HEK293 (cell line): ENCODE measurements at regions not wholly inside any gene's neighbourhood (a gene's known extent, or its start where the extent isn't known, plus 50 kb on each side); places are given as distances from the start of the nearest gene placed in this dataset.

Experiments
- CTCF ChIA-PET: fragments of 350-600 bp; formaldehyde crosslinking; extraction: SDS; loops from one replicate; lab custom pipeline; 2021; ENCODE audit warnings: antibody characterized with exemption; lab: Yijun Ruan, JAX
- POLR2A ChIA-PET: fragments of 300-600 bp; formaldehyde crosslinking; extraction: SDS; loops from one replicate; lab custom pipeline; 2020; ENCODE audit warnings: antibody characterized with exemption, inconsistent platforms; lab: Yijun Ruan, JAX
- H3K27ac ChIP-seq: fragments of 200-500 bp; sonication (Bioruptor generic); 2 replicates; pipeline ENCODE4 v1.5.1; 2014; ENCODE audit warnings: low read depth, low read length, control low read depth, inconsistent platforms; ENCODE audit errors: extremely low read depth
- H3K36me3 ChIP-seq, 2 experiments: fragments of 200-500 bp in 1 of 2; sonication (Bioruptor generic) in 1 of 2; 1 replicate in 1 of 2; 2 replicates in 1 of 2; pipeline ENCODE4 v1.5.1; 2014 to 2017; ENCODE audit warnings: inconsistent platforms in 2 of 2, low read length in 2 of 2; ENCODE audit not compliant: control insufficient read depth in 2 of 2, insufficient read depth in 1 of 2
- H3K4me1 ChIP-seq: fragments of 200-500 bp; sonication (Bioruptor generic); 2 replicates; pipeline ENCODE4 v1.5.1; 2014; ENCODE audit warnings: mild to moderate bottlenecking, low read length, inconsistent platforms; ENCODE audit not compliant: control insufficient read depth, insufficient read depth
- H3K4me3 ChIP-seq: 2 replicates; pipeline ENCODE4 v1.5.1; 2011; ENCODE audit warnings: low read depth, mild to moderate bottlenecking, control low read depth, low read length, moderate library complexity
- H3K9me3 ChIP-seq: fragments of 200-500 bp; sonication (Bioruptor generic); 2 replicates; pipeline ENCODE4 v1.5.1; 2014; ENCODE audit warnings: low read depth, low read length, inconsistent platforms; ENCODE audit not compliant: control insufficient read depth, insufficient read depth
- GLI2 ChIP-seq: fragments of 450-650 bp; formaldehyde crosslinking; IDR thresholded peaks from 2 replicates; pipeline ENCODE4; 2017; ENCODE audit warnings: missing biosample characterization, missing genetic modification characterization, low read depth, borderline replicate concordance
- HOXD13 ChIP-seq: sonication (generic); formaldehyde crosslinking; IDR thresholded peaks from 2 replicates; pipeline ENCODE4 v1.8.0; 2022; ENCODE audit warnings: missing genetic modification reagents, borderline replicate concordance
- MYNN ChIP-seq: fragments of 450-650 bp; formaldehyde crosslinking; IDR thresholded peaks from 2 replicates; pipeline ENCODE4 v1.5.1; 2016; ENCODE audit warnings: missing biosample characterization, missing genetic modification characterization, borderline replicate concordance
- RBAK ChIP-seq: fragments of 450-650 bp; formaldehyde crosslinking; IDR thresholded peaks from 2 replicates; pipeline ENCODE4 v1.5.1; 2016; ENCODE audit warnings: missing biosample characterization, missing genetic modification characterization
- SCRT1 ChIP-seq: fragments of 450-650 bp; formaldehyde crosslinking; IDR thresholded peaks from 2 replicates; pipeline ENCODE4 v1.5.1; 2016; ENCODE audit warnings: missing biosample characterization, missing genetic modification characterization, borderline replicate concordance
- ZEB2 ChIP-seq: fragments of 450-650 bp; formaldehyde crosslinking; IDR thresholded peaks from 2 replicates; pipeline ENCODE4 v1.5.1; 2016; ENCODE audit warnings: missing biosample characterization, missing genetic modification characterization
- ZIC2 ChIP-seq: fragments of 450-650 bp; formaldehyde crosslinking; IDR thresholded peaks from 2 replicates; pipeline ENCODE4 v1.5.1; 2016; ENCODE audit warnings: missing biosample characterization, missing genetic modification characterization
- ZNF10 ChIP-seq: fragments of 450-650 bp; formaldehyde crosslinking; IDR thresholded peaks from 2 replicates; pipeline ENCODE4 v1.5.1; 2017; ENCODE audit warnings: missing biosample characterization, missing genetic modification characterization
- ZNF132 ChIP-seq: fragments of 450-650 bp; formaldehyde crosslinking; IDR thresholded peaks from 2 replicates; pipeline ENCODE4 v1.5.1; 2017; ENCODE audit warnings: missing biosample characterization, missing genetic modification characterization, borderline replicate concordance
- ZNF138 ChIP-seq: fragments of 450-650 bp; formaldehyde crosslinking; IDR thresholded peaks from 2 replicates; pipeline ENCODE4 v1.5.1; 2016; ENCODE audit warnings: missing biosample characterization, missing genetic modification characterization, borderline replicate concordance
- ZNF239 ChIP-seq: fragments of 450-650 bp; formaldehyde crosslinking; IDR thresholded peaks from 2 replicates; pipeline ENCODE4 v1.5.1; 2016; ENCODE audit warnings: missing biosample characterization, missing genetic modification characterization
- ZNF24 ChIP-seq: fragments of 450-650 bp; formaldehyde crosslinking; IDR thresholded peaks from 2 replicates; pipeline ENCODE4 v1.5.1; 2016; ENCODE audit warnings: missing biosample characterization, missing genetic modification characterization
- ZNF311 ChIP-seq: fragments of 450-650 bp; formaldehyde crosslinking; IDR thresholded peaks from 2 replicates; pipeline ENCODE4 v1.5.1; 2017; ENCODE audit warnings: missing biosample characterization, missing genetic modification characterization, borderline replicate concordance
- ZNF37A ChIP-seq: fragments of 450-650 bp; IDR thresholded peaks from 2 replicates; pipeline ENCODE4 v1.5.1; 2018; ENCODE audit warnings: missing biosample characterization, missing genetic modification characterization
- ZNF394 ChIP-seq: fragments of 450-650 bp; formaldehyde crosslinking; IDR thresholded peaks from 2 replicates; pipeline ENCODE4 v1.5.1; 2016; ENCODE audit warnings: missing biosample characterization, missing genetic modification characterization, mild to moderate bottlenecking, moderate library complexity, borderline replicate concordance
- ZNF426 ChIP-seq: fragments of 450-650 bp; formaldehyde crosslinking; IDR thresholded peaks from 2 replicates; pipeline ENCODE4 v1.5.1; 2017; ENCODE audit warnings: missing biosample characterization, missing genetic modification characterization, mild to moderate bottlenecking, inconsistent platforms, moderate library complexity
- ZNF473 ChIP-seq: fragments of 450-650 bp; formaldehyde crosslinking; IDR thresholded peaks from 2 replicates; pipeline ENCODE4 v1.5.1; 2017; ENCODE audit warnings: missing biosample characterization, missing genetic modification characterization
- ZNF529 ChIP-seq: fragments of 450-650 bp; formaldehyde crosslinking; IDR thresholded peaks from 2 replicates; pipeline ENCODE4 v1.5.1; 2017; ENCODE audit warnings: missing genetic modification characterization, missing biosample characterization; ENCODE audit not compliant: insufficient replicate concordance
- ZNF660 ChIP-seq: fragments of 450-650 bp; IDR thresholded peaks from 2 replicates; pipeline ENCODE4 v1.5.1; 2018; ENCODE audit warnings: missing biosample characterization, mild to moderate bottlenecking, missing genetic modification characterization
- ZNF701 ChIP-seq: fragments of 450-650 bp; formaldehyde crosslinking; IDR thresholded peaks from 2 replicates; pipeline ENCODE4 v1.5.1; 2016; ENCODE audit warnings: missing biosample characterization, missing genetic modification characterization
- TF ChIP-seq, protein P1 (sequence below): fragments of 450-650 bp; formaldehyde crosslinking; IDR thresholded peaks from 2 replicates; pipeline ENCODE4 v1.5.1; 2017; ENCODE audit warnings: missing biosample characterization, missing genetic modification characterization
- TF ChIP-seq, protein P2 (sequence below): fragments of 450-650 bp; formaldehyde crosslinking; IDR thresholded peaks from 2 replicates; pipeline ENCODE4 v1.5.1; 2016; ENCODE audit warnings: missing biosample characterization, missing genetic modification characterization
- TF ChIP-seq, protein P3 (sequence below): fragments of 450-650 bp; formaldehyde crosslinking; IDR thresholded peaks from 2 replicates; pipeline ENCODE4 v1.5.1; 2016; ENCODE audit warnings: missing biosample characterization, missing genetic modification characterization, low read depth
- TF ChIP-seq, protein P4 (sequence below): fragments of 450-650 bp; formaldehyde crosslinking; IDR thresholded peaks from 2 replicates; pipeline ENCODE4 v1.5.1; 2016; ENCODE audit warnings: missing biosample characterization, missing genetic modification characterization

DNA sequence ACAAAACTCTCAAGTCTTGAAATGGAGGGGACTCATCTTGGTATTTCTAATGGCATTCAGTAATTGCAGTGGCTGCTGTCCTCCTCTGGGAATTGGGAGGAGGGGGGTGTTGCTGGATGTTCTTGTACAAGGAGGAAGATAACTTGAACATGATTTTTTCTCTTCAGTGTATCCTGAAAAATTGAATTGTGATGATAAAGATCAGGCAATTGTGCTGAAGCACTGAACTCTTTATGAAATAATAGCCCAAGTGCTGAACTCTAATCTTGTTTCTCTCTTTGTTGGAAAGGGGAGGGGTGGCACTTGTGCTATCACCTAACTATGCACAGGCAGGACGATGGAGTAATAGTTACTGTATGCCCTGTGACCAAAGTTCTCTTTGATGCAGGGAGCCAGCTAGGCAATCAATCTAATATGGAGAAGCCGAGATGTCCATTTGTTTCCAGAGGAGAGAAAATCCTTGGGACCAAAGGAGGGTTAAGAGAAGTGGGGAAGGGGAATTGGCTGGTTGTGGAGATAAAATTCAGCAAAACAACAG lies 68.1 kb upstream of the ATP2C1 start (continued):
- TF ChIP-seq, protein P1, sequence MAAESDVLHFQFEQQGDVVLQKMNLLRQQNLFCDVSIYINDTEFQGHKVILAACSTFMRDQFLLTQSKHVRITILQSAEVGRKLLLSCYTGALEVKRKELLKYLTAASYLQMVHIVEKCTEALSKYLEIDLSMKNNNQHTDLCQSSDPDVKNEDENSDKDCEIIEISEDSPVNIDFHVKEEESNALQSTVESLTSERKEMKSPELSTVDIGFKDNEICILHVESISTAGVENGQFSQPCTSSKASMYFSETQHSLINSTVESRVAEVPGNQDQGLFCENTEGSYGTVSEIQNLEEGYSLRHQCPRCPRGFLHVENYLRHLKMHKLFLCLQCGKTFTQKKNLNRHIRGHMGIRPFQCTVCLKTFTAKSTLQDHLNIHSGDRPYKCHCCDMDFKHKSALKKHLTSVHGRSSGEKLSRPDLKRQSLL: no peak
- TF ChIP-seq ZIC2 (tag by site-specific recombination) (no peak), GLI2 (tag by site-specific recombination) (no peak), ZNF37A (tag by site-specific recombination) (no peak), ZNF660 (no peak), ZNF10 (no peak), RBAK (tag by site-specific recombination) (no peak), ZNF394 (tag by site-specific recombination) (no peak)
- TF ChIP-seq, protein P2, sequence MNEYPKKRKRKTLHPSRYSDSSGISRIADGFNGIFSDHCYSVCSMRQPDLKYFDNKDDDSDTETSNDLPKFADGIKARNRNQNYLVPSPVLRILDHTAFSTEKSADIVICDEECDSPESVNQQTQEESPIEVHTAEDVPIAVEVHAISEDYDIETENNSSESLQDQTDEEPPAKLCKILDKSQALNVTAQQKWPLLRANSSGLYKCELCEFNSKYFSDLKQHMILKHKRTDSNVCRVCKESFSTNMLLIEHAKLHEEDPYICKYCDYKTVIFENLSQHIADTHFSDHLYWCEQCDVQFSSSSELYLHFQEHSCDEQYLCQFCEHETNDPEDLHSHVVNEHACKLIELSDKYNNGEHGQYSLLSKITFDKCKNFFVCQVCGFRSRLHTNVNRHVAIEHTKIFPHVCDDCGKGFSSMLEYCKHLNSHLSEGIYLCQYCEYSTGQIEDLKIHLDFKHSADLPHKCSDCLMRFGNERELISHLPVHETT (tag by site-specific recombination): no peak

DNA sequence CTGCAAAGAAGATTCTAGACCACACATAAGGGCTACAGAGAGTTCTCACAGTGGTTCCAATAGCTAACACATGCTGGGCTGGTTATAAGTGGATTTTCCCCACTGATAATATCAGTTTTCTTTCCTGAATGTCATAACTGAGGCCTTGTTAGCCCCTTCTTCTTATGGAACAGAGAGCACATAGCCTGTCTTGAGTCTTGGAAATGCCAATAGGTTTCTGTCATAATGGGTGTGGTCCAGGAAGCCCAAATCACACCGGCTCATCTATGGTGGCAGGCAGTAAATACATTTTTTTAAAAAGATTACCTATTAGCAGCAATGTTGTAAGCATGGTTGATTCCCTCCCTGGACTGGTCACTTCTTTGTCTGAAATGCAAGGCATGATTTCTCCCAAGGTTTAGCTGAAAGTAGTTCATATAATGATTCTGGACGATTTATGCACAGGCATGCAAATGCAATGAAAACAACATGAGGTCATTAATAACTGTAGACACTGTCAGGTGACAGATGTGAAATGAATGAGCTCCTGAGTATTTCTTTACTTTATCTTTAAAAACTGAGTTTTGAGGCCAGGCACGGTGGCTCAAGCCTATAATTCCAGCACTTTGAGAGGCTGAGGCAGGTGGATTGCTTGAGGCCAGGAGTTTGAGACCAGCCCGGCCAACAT lies 67.2 kb upstream of the ATP2C1 start:
- POLR2A ChIA-PET: interaction anchor here (0.6 kb wide), 1 partner anchor 89 kb away, joined by 3 read pairs; no protein-coding TSS in a partner anchor
- H3K36me3 ChIP-seq: no peaks in the 10 kb centered on the region
- CTCF ChIA-PET: interaction anchor here (1.2 kb wide), 1 partner anchor 67 kb away, joined by 4 read pairs; the partner anchor contains the start of gene ATP2C1
- no peak overlapping the region for H3K4me3 ChIP-seq
- TF ChIP-seq MYNN (tag by site-specific recombination) (no peak), ZIC2 (tag by site-specific recombination) (no peak)
- TF ChIP-seq, protein P3, sequence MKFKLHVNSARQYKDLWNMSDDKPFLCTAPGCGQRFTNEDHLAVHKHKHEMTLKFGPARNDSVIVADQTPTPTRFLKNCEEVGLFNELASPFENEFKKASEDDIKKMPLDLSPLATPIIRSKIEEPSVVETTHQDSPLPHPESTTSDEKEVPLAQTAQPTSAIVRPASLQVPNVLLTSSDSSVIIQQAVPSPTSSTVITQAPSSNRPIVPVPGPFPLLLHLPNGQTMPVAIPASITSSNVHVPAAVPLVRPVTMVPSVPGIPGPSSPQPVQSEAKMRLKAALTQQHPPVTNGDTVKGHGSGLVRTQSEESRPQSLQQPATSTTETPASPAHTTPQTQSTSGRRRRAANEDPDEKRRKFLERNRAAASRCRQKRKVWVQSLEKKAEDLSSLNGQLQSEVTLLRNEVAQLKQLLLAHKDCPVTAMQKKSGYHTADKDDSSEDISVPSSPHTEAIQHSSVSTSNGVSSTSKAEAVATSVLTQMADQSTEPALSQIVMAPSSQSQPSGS (tag by site-specific recombination): 0 out of 2 replicates have a peak, but pooled peaks have one; percentile 4
- H3K4me1 ChIP-seq: no peaks in the 10 kb centered on the region
- no peaks in the 10 kb centered on the region for H3K9me3 ChIP-seq
- H3K27ac ChIP-seq: no peak overlapping the region

DNA sequence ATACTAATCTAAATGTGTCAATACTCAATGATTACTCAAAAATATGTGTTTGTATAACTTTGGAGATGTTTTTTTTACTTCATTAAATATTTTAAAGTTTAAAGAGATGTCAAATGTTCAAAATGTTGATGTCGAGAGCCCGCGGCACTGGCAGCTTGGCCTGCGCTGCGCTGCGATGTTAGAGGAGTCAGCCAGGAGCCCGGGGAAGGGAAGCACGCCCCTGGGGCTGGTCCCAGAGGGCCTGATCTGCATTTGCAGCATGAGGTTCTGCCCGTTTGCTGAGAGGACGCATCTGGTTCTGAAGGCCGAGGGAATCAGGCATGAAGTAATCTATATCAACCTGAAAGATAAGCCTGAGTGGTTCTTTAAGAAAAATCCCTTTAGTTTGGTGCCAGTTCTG lies 66.4 kb upstream of the ATP2C1 start:
- Histone ChIP-seq H3K27ac (no peak overlapping the region), H3K9me3 (no peaks in the 10 kb centered on the region), H3K4me1 (no peaks in the 10 kb centered on the region), H3K4me3 (no peak overlapping the region), H3K36me3 (no peaks in the 10 kb centered on the region)
- POLR2A ChIA-PET: interaction anchor here (0.6 kb wide), 1 partner anchor 90 kb away, joined by 3 read pairs; no protein-coding TSS in a partner anchor
- CTCF ChIA-PET: interaction anchor here (1.2 kb wide), 1 partner anchor 66 kb away, joined by 4 read pairs; the partner anchor contains the start of gene ATP2C1
- no peak for TF ChIP-seq HOXD13 (CRISPR knock-in tag)
- TF ChIP-seq ZEB2 (tag by site-specific recombination): no peak
- TF ChIP-seq, protein P4, sequence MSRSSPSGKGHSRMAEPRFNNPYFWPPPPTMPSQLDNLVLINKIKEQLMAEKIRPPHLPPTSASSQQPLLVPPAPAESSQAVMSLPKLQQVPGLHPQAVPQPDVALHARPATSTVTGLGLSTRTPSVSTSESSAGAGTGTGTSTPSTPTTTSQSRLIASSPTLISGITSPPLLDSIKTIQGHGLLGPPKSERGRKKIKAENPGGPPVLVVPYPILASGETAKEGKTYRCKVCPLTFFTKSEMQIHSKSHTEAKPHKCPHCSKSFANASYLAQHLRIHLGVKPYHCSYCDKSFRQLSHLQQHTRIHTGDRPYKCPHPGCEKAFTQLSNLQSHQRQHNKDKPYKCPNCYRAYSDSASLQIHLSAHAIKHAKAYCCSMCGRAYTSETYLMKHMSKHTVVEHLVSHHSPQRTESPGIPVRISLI (tag by site-specific recombination): no peak
- no peak for TF ChIP-seq ZNF37A (tag by site-specific recombination)
- TF ChIP-seq ZNF701: no peak
- no peak for TF ChIP-seq ZNF473 (tag by site-specific recombination)
- TF ChIP-seq ZNF529: no peak
- TF ChIP-seq ZNF132: no peak
- TF ChIP-seq MYNN (tag by site-specific recombination): no peak
- TF ChIP-seq, protein P3 (tag by site-specific recombination): no peak
- TF ChIP-seq ZNF239 (tag by site-specific recombination): no peak
- TF ChIP-seq SCRT1 (tag by site-specific recombination): no peak
- no peak for TF ChIP-seq ZNF311 (tag by site-specific recombination)
- no peak for TF ChIP-seq ZNF24 (tag by site-specific recombination)
- no peak for TF ChIP-seq ZNF138 (tag by site-specific recombination)
- no peak for TF ChIP-seq ZNF426 (tag by site-specific recombination)
